ENCODE measurements at regions not wholly inside any gene's neighbourhood (a gene's known extent, or its start where the extent isn't known, plus 50 kb on each side); places are given as distances from the start of the nearest gene placed in this dataset.
"Not testable (repeated sequence)": the region's sequence is repeated elsewhere in the genome, so short reads cannot be mapped to it uniquely, and the experiment has no call there.

- TF ChIP-seq JUND (IDR thresholded peaks at IDR 0.05; ENCODE audit: low read depth) = no peak
- in situ Hi-C loops (cut with HindIII; ENCODE audit: low pct_unique_long_range_greater_than_20kb, low sequenced_read_pairs) = no loop called here
- DNase-seq (ENCODE audit: low read depth in 1 of 2, low spot score in 1 of 2) = no peak
These were observed 104.9 kb upstream of the CEP162 start for GRCh38 chr6:84332139-84333034.

GRCh38 chr6:84330325-84330724 is 102.9 kb upstream of the CEP162 start:
- in situ Hi-C loops (cut with HindIII; ENCODE audit: low pct_unique_long_range_greater_than_20kb, low sequenced_read_pairs) = no loop called here
- DNase-seq (ENCODE audit: low read depth in 1 of 2, low spot score in 1 of 2) = no peak
- no peak for TF ChIP-seq JUND (IDR thresholded peaks at IDR 0.05; ENCODE audit: low read depth)

- DNase-seq (ENCODE audit: low read depth in 1 of 2, low spot score in 1 of 2) = no peak
- TF ChIP-seq JUND (IDR thresholded peaks at IDR 0.05; ENCODE audit: low read depth) = no peak
- in situ Hi-C loops (cut with HindIII; ENCODE audit: low pct_unique_long_range_greater_than_20kb, low sequenced_read_pairs) = no loop called here
These were observed 102.1 kb upstream of the CEP162 start for GRCh38 chr6:84329516-84329915.

GRCh38 chr6:84329077-84329476 is 101.6 kb upstream of the CEP162 start:
- in situ Hi-C loops (cut with HindIII; ENCODE audit: low pct_unique_long_range_greater_than_20kb, low sequenced_read_pairs) = no loop called here
- no peak for DNase-seq (ENCODE audit: low read depth in 1 of 2, low spot score in 1 of 2)
- no peak for TF ChIP-seq JUND (IDR thresholded peaks at IDR 0.05; ENCODE audit: low read depth)

- no peak for DNase-seq (ENCODE audit: low read depth in 1 of 2, low spot score in 1 of 2)
- TF ChIP-seq JUND (IDR thresholded peaks at IDR 0.05; ENCODE audit: low read depth) = no peak
- in situ Hi-C loops (cut with HindIII; ENCODE audit: low pct_unique_long_range_greater_than_20kb, low sequenced_read_pairs) = no loop called here
These were observed 90.0 kb upstream of the CEP162 start for GRCh38 chr6:84317463-84317862.

GRCh38 chr6:84314377-84314898 is 87.0 kb upstream of the CEP162 start:
- no peak for TF ChIP-seq JUND (IDR thresholded peaks at IDR 0.05; ENCODE audit: low read depth)
- DNase-seq (ENCODE audit: low read depth in 1 of 2, low spot score in 1 of 2) = no peak
- in situ Hi-C loops (cut with HindIII; ENCODE audit: low pct_unique_long_range_greater_than_20kb, low sequenced_read_pairs) = no loop called here

- in situ Hi-C loops (cut with HindIII; ENCODE audit: low pct_unique_long_range_greater_than_20kb, low sequenced_read_pairs) = no loop called here
- TF ChIP-seq JUND (IDR thresholded peaks at IDR 0.05; ENCODE audit: low read depth) = no peak
These were observed 81.9 kb upstream of the CEP162 start for GRCh38 chr6:84309336-84309735.

GRCh38 chr6:84304881-84305280 is 77.4 kb upstream of the CEP162 start:
- no peak for TF ChIP-seq JUND (IDR thresholded peaks at IDR 0.05; ENCODE audit: low read depth)
- in situ Hi-C loops (cut with HindIII; ENCODE audit: low pct_unique_long_range_greater_than_20kb, low sequenced_read_pairs) = no loop called here
- no peak for DNase-seq (ENCODE audit: low read depth in 1 of 2, low spot score in 1 of 2)

More at GRCh38 chr6:84309336-84309735, 81.9 kb upstream of the CEP162 start:
- no peak for DNase-seq (ENCODE audit: low read depth in 1 of 2, low spot score in 1 of 2)

GRCh38 chr6:84291033-84291432 is 63.6 kb upstream of the CEP162 start:
- in situ Hi-C loops (cut with HindIII; ENCODE audit: low pct_unique_long_range_greater_than_20kb, low sequenced_read_pairs); DNase-seq (ENCODE audit: low read depth in 1 of 2, low spot score in 1 of 2): not testable (repeated sequence)

GRCh38 chr6:84284428-84285049 is 57.1 kb upstream of the CEP162 start:
- DNase-seq (ENCODE audit: low read depth in 1 of 2, low spot score in 1 of 2) = peak in 1 of 2 experiments; percentile 18
- TF ChIP-seq JUND (IDR thresholded peaks at IDR 0.05; ENCODE audit: low read depth) = no peak
- in situ Hi-C loops (cut with HindIII; ENCODE audit: low pct_unique_long_range_greater_than_20kb, low sequenced_read_pairs) = no loop called here

GRCh38 chr6:84282550-84282949 is 55.1 kb upstream of the CEP162 start:
- no peak for DNase-seq (ENCODE audit: low read depth in 1 of 2, low spot score in 1 of 2)
- no peak for TF ChIP-seq JUND (IDR thresholded peaks at IDR 0.05; ENCODE audit: low read depth)
- in situ Hi-C loops (cut with HindIII; ENCODE audit: low pct_unique_long_range_greater_than_20kb, low sequenced_read_pairs) = no loop called here

- in situ Hi-C loops (cut with HindIII; ENCODE audit: low pct_unique_long_range_greater_than_20kb, low sequenced_read_pairs) = no loop called here
- DNase-seq (ENCODE audit: low read depth in 1 of 2, low spot score in 1 of 2) = no peak
- no peak for TF ChIP-seq JUND (IDR thresholded peaks at IDR 0.05; ENCODE audit: low read depth)
These were observed 53.2 kb upstream of the CEP162 start for GRCh38 chr6:84280639-84281038.

- in situ Hi-C loops (cut with HindIII; ENCODE audit: low pct_unique_long_range_greater_than_20kb, low sequenced_read_pairs) = no loop called here
- no peak for DNase-seq (ENCODE audit: low read depth in 1 of 2, low spot score in 1 of 2)
- TF ChIP-seq JUND (IDR thresholded peaks at IDR 0.05; ENCODE audit: low read depth) = no peak
These were observed 52.6 kb upstream of the CEP162 start for GRCh38 chr6:84280030-84280429.

Measured in T47D (cell line).